ENCODE measurements at regions not wholly inside any gene's neighbourhood (a gene's known extent, or its start where the extent isn't known, plus 50 kb on each side); places are given as distances from the start of the nearest gene placed in this dataset.

GRCh38 chrX:77060572-77060971 is 386.6 kb upstream of the FGF16 start:
- Histone ChIP-seq H3K27me3 (no peaks in the 10 kb centered on the region), H3K4me2 (no peak overlapping the region), H3K9me3 (ENCODE audit: low read depth) (no peaks in the 10 kb centered on the region), H4K20me1 (ENCODE audit: low read depth) (no peaks in the 10 kb centered on the region), H2AFZ (replicated peaks) (no peak overlapping the region), H3K4me3 (no peak overlapping the region), H3F3A (ENCODE audit: low read depth) (no peaks in the 10 kb centered on the region), H3K9ac (no peak overlapping the region), H3K36me3 (no peaks in the 10 kb centered on the region), H3K4me1 (no peaks in the 10 kb centered on the region), H3K79me2 (ENCODE audit: low read depth) (no peaks in the 10 kb centered on the region), H3K27ac (no peak overlapping the region)
- H3K4me1 Mint-ChIP-seq: peaks cover 2% of the 10 kb centered on the region
- TF ChIP-seq EZH2phosphoT487 (IDR thresholded peaks at IDR 0.05) (no peak), EZH2 (IDR thresholded peaks at IDR 0.05) (no peak), CTCF (IDR thresholded peaks at IDR 0.05) (no peak)
- H3K9me3 Mint-ChIP-seq: no peaks in the 10 kb centered on the region
- no peak overlapping the region for H3K27ac Mint-ChIP-seq
- peaks cover 4% of the 10 kb centered on the region for H3K27me3 Mint-ChIP-seq (ENCODE audit: insufficient read depth, low read depth)
- no peak for DNase-seq (ENCODE audit: low spot score)
- H3K4me3 Mint-ChIP-seq: no peak overlapping the region
- H3K36me3 Mint-ChIP-seq: no peaks in the 10 kb centered on the region

GRCh38 chrX:77061022-77061421 is 386.2 kb upstream of the FGF16 start:
- no peak for TF ChIP-seq EZH2 (IDR thresholded peaks at IDR 0.05)
- no peak for TF ChIP-seq CTCF (IDR thresholded peaks at IDR 0.05)
- no peak for TF ChIP-seq EZH2phosphoT487 (IDR thresholded peaks at IDR 0.05)

GRCh38 chrX:77061545-77061944 is 385.6 kb upstream of the FGF16 start:
- Histone ChIP-seq H3K4me1 (no peaks in the 10 kb centered on the region), H3K4me2 (no peak overlapping the region), H3K27me3 (no peaks in the 10 kb centered on the region), H3K9ac (no peak overlapping the region), H3K27ac (no peak overlapping the region), H3F3A (ENCODE audit: low read depth) (no peaks in the 10 kb centered on the region), H3K4me3 (no peak overlapping the region), H4K20me1 (ENCODE audit: low read depth) (no peaks in the 10 kb centered on the region), H3K9me3 (ENCODE audit: low read depth) (no peaks in the 10 kb centered on the region), H3K36me3 (no peaks in the 10 kb centered on the region), H2AFZ (replicated peaks) (no peak overlapping the region), H3K79me2 (ENCODE audit: low read depth) (no peaks in the 10 kb centered on the region)
- Mint-ChIP-seq H3K4me3 (no peak overlapping the region), H3K27me3 (ENCODE audit: insufficient read depth, low read depth) (peaks cover 4% of the 10 kb centered on the region), H3K4me1 (peaks cover 2% of the 10 kb centered on the region), H3K9me3 (no peaks in the 10 kb centered on the region), H3K27ac (no peak overlapping the region), H3K36me3 (no peaks in the 10 kb centered on the region)
- TF ChIP-seq EZH2phosphoT487 (IDR thresholded peaks at IDR 0.05): no peak
- no peak for DNase-seq (ENCODE audit: low spot score)

More at GRCh38 chrX:77061022-77061421, 386.2 kb upstream of the FGF16 start:
- no peak overlapping the region for H3K27ac ChIP-seq
- DNase-seq (ENCODE audit: low spot score): no peak
- no peak overlapping the region for H3K27ac Mint-ChIP-seq
- H3K4me1 Mint-ChIP-seq: peaks cover 2% of the 10 kb centered on the region
- H3K4me1 ChIP-seq: no peaks in the 10 kb centered on the region
- no peaks in the 10 kb centered on the region for H3K79me2 ChIP-seq (ENCODE audit: low read depth)
- H3K9me3 Mint-ChIP-seq: no peaks in the 10 kb centered on the region
- H3K36me3 Mint-ChIP-seq: no peaks in the 10 kb centered on the region
- H3K9ac ChIP-seq: no peak overlapping the region
- H3K36me3 ChIP-seq: no peaks in the 10 kb centered on the region
- H3K4me2 ChIP-seq: no peak overlapping the region
- no peaks in the 10 kb centered on the region for H4K20me1 ChIP-seq (ENCODE audit: low read depth)
- H3K4me3 ChIP-seq: no peak overlapping the region
- no peaks in the 10 kb centered on the region for H3K27me3 ChIP-seq
- H3K9me3 ChIP-seq (ENCODE audit: low read depth): no peaks in the 10 kb centered on the region
- H3F3A ChIP-seq (ENCODE audit: low read depth): no peaks in the 10 kb centered on the region
- H2AFZ ChIP-seq (replicated peaks): no peak overlapping the region
- H3K27me3 Mint-ChIP-seq (ENCODE audit: insufficient read depth, low read depth): peaks cover 4% of the 10 kb centered on the region
- no peak overlapping the region for H3K4me3 Mint-ChIP-seq

GRCh38 chrX:77065896-77066295 is 381.3 kb upstream of the FGF16 start:
- Histone ChIP-seq H3K4me2 (no peak overlapping the region), H3K27ac (no peak overlapping the region), H3K79me2 (ENCODE audit: low read depth) (no peaks in the 10 kb centered on the region), H3F3A (ENCODE audit: low read depth) (no peaks in the 10 kb centered on the region), H3K27me3 (no peaks in the 10 kb centered on the region), H2AFZ (replicated peaks) (no peak overlapping the region), H3K4me1 (peaks cover 10% of the 10 kb centered on the region), H4K20me1 (ENCODE audit: low read depth) (no peaks in the 10 kb centered on the region), H3K36me3 (no peaks in the 10 kb centered on the region), H3K9me3 (ENCODE audit: low read depth) (peaks cover 5% of the 10 kb centered on the region), H3K9ac (no peak overlapping the region), H3K4me3 (no peak overlapping the region)
- H3K4me3 Mint-ChIP-seq: no peak overlapping the region
- H3K9me3 Mint-ChIP-seq: no peaks in the 10 kb centered on the region
- H3K27me3 Mint-ChIP-seq (ENCODE audit: insufficient read depth, low read depth): peaks cover 4% of the 10 kb centered on the region
- no peak overlapping the region for H3K27ac Mint-ChIP-seq
- peaks cover 23% of the 10 kb centered on the region for H3K4me1 Mint-ChIP-seq
- no peak for DNase-seq (ENCODE audit: low spot score)
- TF ChIP-seq EZH2phosphoT487 (IDR thresholded peaks at IDR 0.05) (no peak), EZH2 (IDR thresholded peaks at IDR 0.05) (no peak), CTCF (IDR thresholded peaks at IDR 0.05) (no peak)
- no peaks in the 10 kb centered on the region for H3K36me3 Mint-ChIP-seq
